WERI-Rb-1 (cell line): ENCODE measurements at regions not wholly inside any gene's neighbourhood (a gene's known extent, or its start where the extent isn't known, plus 50 kb on each side); places are given as distances from the start of the nearest gene placed in this dataset.

Experiments
- DNase-seq: peaks from one replicate; pipeline ENCODE4 v3.0.0-alpha.2; 2020
- H3K27ac ChIP-seq: fragments of 250-450 bp; sonication (Bioruptor Pico); 2 replicates; pipeline ENCODE4 v1.5.1; 2020; ENCODE audit warnings: mild to moderate bottlenecking, moderate library complexity
- H3K27me3 ChIP-seq: fragments of 250-450 bp; sonication (Bioruptor Pico); 2 replicates; pipeline ENCODE4 v1.5.1; 2021; ENCODE audit warnings: mild to moderate bottlenecking, low read depth, moderate library complexity; ENCODE audit not compliant: insufficient read depth, severe bottlenecking
- H3K36me3 ChIP-seq: fragments of 250-450 bp; sonication (Bioruptor Pico); 2 replicates; pipeline ENCODE4 v1.5.1; 2020; ENCODE audit warnings: mild to moderate bottlenecking, moderate library complexity
- H3K4me3 ChIP-seq: 2 replicates; pipeline ENCODE4 v1.5.1; 2011; ENCODE audit warnings: low read depth, mild to moderate bottlenecking, control low read depth, low read length
- H3K9me3 ChIP-seq: fragments of 250-450 bp; sonication (Bioruptor Pico); 2 replicates; pipeline ENCODE4 v1.5.1; 2021; ENCODE audit warnings: mild to moderate bottlenecking, moderate library complexity; ENCODE audit not compliant: severe bottlenecking
- TF ChIP-seq, protein P1 (sequence below): IDR thresholded peaks from 2 replicates; pipeline ENCODE4 v1.5.1; 2011; ENCODE audit warnings: low read depth, mild to moderate bottlenecking, control low read depth, inconsistent platforms, low read length

- Histone ChIP-seq H3K36me3 (no peaks in the 10 kb centered on the region), H3K27me3 (no peaks in the 10 kb centered on the region), H3K27ac (no peak overlapping the region), H3K9me3 (no peaks in the 10 kb centered on the region), H3K4me3 (no peak overlapping the region)
- no peak for DNase-seq
- TF ChIP-seq, protein P1, sequence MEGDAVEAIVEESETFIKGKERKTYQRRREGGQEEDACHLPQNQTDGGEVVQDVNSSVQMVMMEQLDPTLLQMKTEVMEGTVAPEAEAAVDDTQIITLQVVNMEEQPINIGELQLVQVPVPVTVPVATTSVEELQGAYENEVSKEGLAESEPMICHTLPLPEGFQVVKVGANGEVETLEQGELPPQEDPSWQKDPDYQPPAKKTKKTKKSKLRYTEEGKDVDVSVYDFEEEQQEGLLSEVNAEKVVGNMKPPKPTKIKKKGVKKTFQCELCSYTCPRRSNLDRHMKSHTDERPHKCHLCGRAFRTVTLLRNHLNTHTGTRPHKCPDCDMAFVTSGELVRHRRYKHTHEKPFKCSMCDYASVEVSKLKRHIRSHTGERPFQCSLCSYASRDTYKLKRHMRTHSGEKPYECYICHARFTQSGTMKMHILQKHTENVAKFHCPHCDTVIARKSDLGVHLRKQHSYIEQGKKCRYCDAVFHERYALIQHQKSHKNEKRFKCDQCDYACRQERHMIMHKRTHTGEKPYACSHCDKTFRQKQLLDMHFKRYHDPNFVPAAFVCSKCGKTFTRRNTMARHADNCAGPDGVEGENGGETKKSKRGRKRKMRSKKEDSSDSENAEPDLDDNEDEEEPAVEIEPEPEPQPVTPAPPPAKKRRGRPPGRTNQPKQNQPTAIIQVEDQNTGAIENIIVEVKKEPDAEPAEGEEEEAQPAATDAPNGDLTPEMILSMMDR = no peak
These were observed 162.0 kb downstream of the SPP2 start for GRCh38 chr2:234212534-234212933.

DNA sequence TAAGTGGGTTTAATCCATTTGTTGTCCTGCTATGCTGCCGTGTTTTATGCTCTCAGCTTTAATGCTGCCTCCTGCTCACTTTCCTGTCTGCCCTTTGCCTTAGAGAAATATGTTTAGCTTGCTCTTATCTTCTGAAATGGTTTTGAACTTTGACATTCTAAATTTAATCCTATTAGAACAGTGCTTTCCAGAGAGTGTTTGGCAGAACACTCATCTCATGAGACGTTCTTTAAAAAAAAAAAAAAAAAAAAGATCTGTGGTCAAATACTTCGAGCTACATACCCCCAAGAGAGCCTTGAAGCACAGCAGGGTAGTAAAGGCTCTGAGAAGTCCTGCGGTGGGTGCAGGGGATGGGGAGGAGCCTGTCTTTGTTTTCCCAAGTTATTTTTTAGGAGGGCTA is 161.3 kb downstream of the SPP2 start:
- Histone ChIP-seq H3K9me3 (no peaks in the 10 kb centered on the region), H3K36me3 (no peaks in the 10 kb centered on the region), H3K27ac (no peak overlapping the region), H3K27me3 (no peaks in the 10 kb centered on the region), H3K4me3 (no peak overlapping the region)
- no peak for DNase-seq
- TF ChIP-seq, protein P1 = no peak

- TF ChIP-seq, protein P1 = no peak
- Histone ChIP-seq H3K27me3 (no peaks in the 10 kb centered on the region), H3K27ac (no peak overlapping the region), H3K36me3 (no peaks in the 10 kb centered on the region), H3K9me3 (no peaks in the 10 kb centered on the region), H3K4me3 (no peak overlapping the region)
- no peak for DNase-seq
These were observed 156.2 kb downstream of the SPP2 start for GRCh38 chr2:234206738-234207137.

GRCh38 chr2:234204480-234204879 is 154.0 kb downstream of the SPP2 start:
- H3K9me3 ChIP-seq = no peaks in the 10 kb centered on the region
- no peaks in the 10 kb centered on the region for H3K27me3 ChIP-seq
- no peak overlapping the region for H3K27ac ChIP-seq
- H3K36me3 ChIP-seq = no peaks in the 10 kb centered on the region
- no peak for DNase-seq
- H3K4me3 ChIP-seq = no peak overlapping the region
- TF ChIP-seq, protein P1 = no peak

DNA sequence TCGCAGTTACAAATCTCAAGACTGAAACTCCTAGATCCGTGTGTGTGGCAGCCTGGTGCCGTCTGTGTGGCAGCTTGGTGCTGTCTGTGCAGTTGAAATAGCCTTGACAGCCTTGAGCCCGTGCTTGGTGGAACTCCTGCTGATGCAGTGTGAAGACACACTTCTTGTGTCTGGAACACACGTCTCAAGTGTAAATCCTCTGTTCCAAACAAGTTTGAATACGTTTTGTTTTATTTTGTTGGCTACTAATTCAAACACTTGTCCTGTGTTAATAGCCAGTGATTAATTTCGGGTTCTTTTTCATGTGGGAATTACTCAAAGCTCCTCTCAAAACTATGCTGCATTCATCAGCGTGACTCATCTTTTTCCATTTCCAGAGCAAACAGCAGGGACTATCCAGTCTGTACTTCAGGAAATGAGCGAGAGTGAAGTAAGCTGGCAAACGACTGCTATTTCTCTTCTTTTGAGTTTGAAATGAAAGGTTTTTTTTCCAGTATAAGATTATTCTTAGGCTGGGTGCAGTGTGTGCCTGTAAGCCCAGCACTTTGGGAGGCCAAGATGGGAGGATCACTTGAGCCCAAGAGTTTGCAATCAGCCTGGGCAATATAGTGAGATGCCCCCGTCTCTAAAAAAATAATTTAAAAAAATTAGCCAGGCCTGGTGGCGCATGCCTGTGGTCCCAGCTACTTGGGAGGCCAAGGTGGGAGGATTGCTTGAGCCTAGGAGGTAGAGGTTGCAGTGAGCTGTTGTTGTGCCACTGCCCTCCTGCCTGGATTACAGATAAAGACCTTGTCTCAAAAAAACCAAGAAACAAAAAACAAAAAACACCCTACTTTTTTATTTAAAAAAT is 152.9 kb downstream of the SPP2 start:
- Histone ChIP-seq H3K4me3 (no peak overlapping the region), H3K36me3 (no peaks in the 10 kb centered on the region), H3K27me3 (no peaks in the 10 kb centered on the region), H3K27ac (no peak overlapping the region), H3K9me3 (no peaks in the 10 kb centered on the region)
- TF ChIP-seq, protein P1 = no peak
- no peak for DNase-seq

DNA sequence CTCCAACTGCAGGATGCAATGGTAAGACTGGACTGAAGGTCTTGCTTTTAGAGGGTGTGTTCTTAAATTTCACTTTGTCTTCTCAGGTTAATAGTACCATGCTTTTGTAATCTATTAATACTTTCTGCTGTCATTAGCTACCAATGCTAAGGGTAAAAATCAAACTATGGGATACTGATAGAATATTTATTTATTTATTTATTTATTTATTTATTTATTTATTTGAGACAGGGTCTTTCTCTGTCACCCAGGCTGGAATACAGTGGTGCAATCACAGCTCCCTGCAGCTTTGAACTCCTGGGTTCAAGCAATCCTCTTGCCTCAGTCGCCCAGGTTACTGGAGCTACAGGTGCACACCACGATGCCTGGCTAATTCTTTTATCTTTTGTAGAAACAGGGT is 152.1 kb downstream of the SPP2 start:
- Histone ChIP-seq H3K9me3 (no peaks in the 10 kb centered on the region), H3K27ac (no peak overlapping the region), H3K4me3 (no peak overlapping the region), H3K36me3 (no peaks in the 10 kb centered on the region), H3K27me3 (no peaks in the 10 kb centered on the region)
- DNase-seq = no peak
- TF ChIP-seq, protein P1 = no peak
